Smooth muscle cell (in vitro differentiated cells): ENCODE measurements at regions not wholly inside any gene's neighbourhood (a gene's known extent, or its start where the extent isn't known, plus 50 kb on each side); places are given as distances from the start of the nearest gene placed in this dataset.

Source experiments
- DNase-seq: peaks from one replicate; lab custom pipeline; 2025; ENCODE audit not compliant: unreplicated experiment; lab: John Stamatoyannopoulos, UW
- H2AFZ ChIP-seq: fragments of 200-600 bp; sonication (generic); 2 replicates; pipeline ENCODE4 v1.6.0; 2016; ENCODE audit warnings: antibody characterized with exemption, low read depth, mild to moderate bottlenecking
- H3F3A ChIP-seq: fragments of 200-600 bp; sonication (generic); 2 replicates; pipeline ENCODE4 v1.6.0; 2017; ENCODE audit warnings: antibody characterized with exemption, low read depth
- H3K27ac ChIP-seq: fragments of 200-600 bp; sonication (generic); 2 replicates; pipeline ENCODE4 v1.5.1; 2016; ENCODE audit warnings: low read depth, mild to moderate bottlenecking
- H3K27me3 ChIP-seq: fragments of 200-600 bp; sonication (generic); 2 replicates; pipeline ENCODE4 v1.6.1; 2016; ENCODE audit warnings: low read depth, mild to moderate bottlenecking
- H3K36me3 ChIP-seq: fragments of 200-600 bp; sonication (generic); 2 replicates; pipeline ENCODE4 v1.5.1; 2016; ENCODE audit warnings: low read depth
- H3K4me1 ChIP-seq: fragments of 200-600 bp; sonication (generic); 2 replicates; pipeline ENCODE4 v1.5.1; 2016; ENCODE audit warnings: low read depth
- H3K4me2 ChIP-seq: fragments of 200-600 bp; sonication (generic); 2 replicates; pipeline ENCODE4 v1.6.0; 2016; ENCODE audit warnings: mild to moderate bottlenecking
- H3K4me3 ChIP-seq: fragments of 200-600 bp; sonication (generic); 2 replicates; pipeline ENCODE4 v1.5.1; 2016; ENCODE audit warnings: mild to moderate bottlenecking
- H3K79me2 ChIP-seq: fragments of 200-600 bp; sonication (generic); 2 replicates; pipeline ENCODE4 v1.6.0; 2016; ENCODE audit warnings: low read depth, mild to moderate bottlenecking
- H3K9ac ChIP-seq: fragments of 200-600 bp; sonication (generic); 2 replicates; pipeline ENCODE4 v1.6.0; 2016; ENCODE audit warnings: low read depth
- H3K9me3 ChIP-seq: fragments of 200-600 bp; sonication (generic); replicated peaks from 2 replicates; pipeline ENCODE4 v1.5.1; 2016; ENCODE audit warnings: low read depth
- H4K20me1 ChIP-seq: fragments of 200-600 bp; sonication (generic); 2 replicates; pipeline ENCODE4 v1.6.0; 2016; ENCODE audit warnings: low read depth
- WGBS: methylation state at CpG from one replicate; pipeline ENCODE4 v1.1.7; 2016; ENCODE audit warnings: low lambda C conversion rate; 5-methylcytosine and 5-hydroxymethylcytosine counted together
- TF ChIP-seq, protein P1 (sequence below): fragments of 200-600 bp; sonication (generic); IDR thresholded peaks from 2 replicates; pipeline ENCODE4 v1.5.1; 2017; ENCODE audit warnings: borderline replicate concordance, mild to moderate bottlenecking, antibody characterized with exemption; ENCODE audit not compliant: insufficient read depth, poor library complexity, severe bottlenecking

DNA sequence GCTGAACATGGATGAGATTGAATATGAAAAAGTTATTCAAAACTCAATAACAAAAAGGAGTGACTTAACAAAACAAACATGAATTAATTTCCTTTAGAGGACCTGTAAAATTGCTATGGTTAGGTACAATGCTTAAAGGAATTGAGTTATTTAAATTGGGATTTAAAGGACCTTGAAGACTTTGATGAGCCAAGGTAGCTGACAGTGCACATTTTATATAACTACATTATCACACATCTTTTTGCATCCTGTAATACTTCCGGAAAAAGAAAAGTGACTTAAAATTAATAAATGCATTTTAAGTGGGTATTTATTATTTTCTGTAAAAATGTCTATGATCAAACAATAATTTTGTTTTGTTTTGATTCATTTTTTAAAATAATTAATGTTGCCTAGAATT is 964.8 kb upstream of the SLIT2 start:
- Histone ChIP-seq H3F3A (no peaks in the 10 kb centered on the region), H3K36me3 (no peaks in the 10 kb centered on the region), H3K4me2 (no peak overlapping the region), H3K9ac (no peak overlapping the region), H3K9me3 (no peaks in the 10 kb centered on the region), H2AFZ (no peak overlapping the region), H3K4me1 (no peaks in the 10 kb centered on the region), H3K27ac (no peak overlapping the region), H3K27me3 (no peaks in the 10 kb centered on the region), H4K20me1 (no peaks in the 10 kb centered on the region), H3K4me3 (no peak overlapping the region), H3K79me2 (no peaks in the 10 kb centered on the region)
- WGBS: 91% methylated on average over 1 of the region's 1 CpG
- no peak for DNase-seq
- TF ChIP-seq, protein P1, sequence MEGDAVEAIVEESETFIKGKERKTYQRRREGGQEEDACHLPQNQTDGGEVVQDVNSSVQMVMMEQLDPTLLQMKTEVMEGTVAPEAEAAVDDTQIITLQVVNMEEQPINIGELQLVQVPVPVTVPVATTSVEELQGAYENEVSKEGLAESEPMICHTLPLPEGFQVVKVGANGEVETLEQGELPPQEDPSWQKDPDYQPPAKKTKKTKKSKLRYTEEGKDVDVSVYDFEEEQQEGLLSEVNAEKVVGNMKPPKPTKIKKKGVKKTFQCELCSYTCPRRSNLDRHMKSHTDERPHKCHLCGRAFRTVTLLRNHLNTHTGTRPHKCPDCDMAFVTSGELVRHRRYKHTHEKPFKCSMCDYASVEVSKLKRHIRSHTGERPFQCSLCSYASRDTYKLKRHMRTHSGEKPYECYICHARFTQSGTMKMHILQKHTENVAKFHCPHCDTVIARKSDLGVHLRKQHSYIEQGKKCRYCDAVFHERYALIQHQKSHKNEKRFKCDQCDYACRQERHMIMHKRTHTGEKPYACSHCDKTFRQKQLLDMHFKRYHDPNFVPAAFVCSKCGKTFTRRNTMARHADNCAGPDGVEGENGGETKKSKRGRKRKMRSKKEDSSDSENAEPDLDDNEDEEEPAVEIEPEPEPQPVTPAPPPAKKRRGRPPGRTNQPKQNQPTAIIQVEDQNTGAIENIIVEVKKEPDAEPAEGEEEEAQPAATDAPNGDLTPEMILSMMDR: no peak

DNA sequence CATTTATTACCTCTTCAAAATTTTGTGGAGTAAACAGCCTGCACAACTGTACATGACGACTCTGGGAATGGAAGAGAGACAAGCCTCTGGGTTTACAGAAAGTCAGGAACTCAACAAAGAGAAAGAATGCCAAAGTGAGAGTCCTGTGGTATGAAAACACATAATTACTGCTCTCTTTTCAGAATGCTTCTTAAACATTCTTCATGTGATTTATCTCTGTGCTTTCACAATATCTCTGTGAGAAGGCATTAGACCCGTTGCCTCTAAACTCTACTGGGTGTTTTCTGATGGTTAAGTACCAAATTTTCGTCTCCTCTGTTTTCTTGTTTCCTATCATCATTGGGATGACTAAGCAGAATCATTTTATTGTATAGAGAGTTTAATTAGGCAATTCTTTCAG is 966.6 kb upstream of the SLIT2 start:
- DNase-seq: no peak
- WGBS: 61% methylated on average over 3 of the region's 3 CpGs
- Histone ChIP-seq H3K9me3 (no peaks in the 10 kb centered on the region), H3K4me1 (no peaks in the 10 kb centered on the region), H3K27me3 (no peaks in the 10 kb centered on the region), H3K36me3 (no peaks in the 10 kb centered on the region), H3K4me2 (no peak overlapping the region), H3F3A (no peaks in the 10 kb centered on the region), H3K9ac (no peak overlapping the region), H2AFZ (no peak overlapping the region), H3K27ac (no peak overlapping the region), H3K4me3 (no peak overlapping the region), H4K20me1 (no peaks in the 10 kb centered on the region), H3K79me2 (no peaks in the 10 kb centered on the region)
- TF ChIP-seq, protein P1: no peak

DNA sequence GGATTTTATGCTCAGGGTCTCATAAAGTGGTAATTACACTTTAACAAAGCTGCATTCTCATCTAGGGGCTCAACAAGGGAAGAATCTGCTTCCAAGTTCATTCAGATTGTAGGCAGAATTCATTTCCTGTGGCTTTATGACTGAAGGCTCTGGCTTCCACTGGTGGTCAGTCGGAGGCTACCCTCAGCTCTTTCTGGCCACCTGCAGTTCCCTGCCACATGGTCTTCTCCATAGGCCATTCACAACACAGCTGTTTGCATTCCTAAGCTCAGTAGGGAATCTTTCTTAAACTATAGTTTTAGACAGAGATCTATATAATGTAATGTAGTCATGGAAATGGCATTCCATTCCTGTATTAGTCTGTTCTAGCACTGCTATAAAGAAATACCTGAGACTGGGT is 973.0 kb upstream of the SLIT2 start:
- Histone ChIP-seq H3K36me3 (no peaks in the 10 kb centered on the region), H3K27ac (no peak overlapping the region), H3K4me1 (no peaks in the 10 kb centered on the region), H3K4me3 (no peak overlapping the region), H3F3A (no peaks in the 10 kb centered on the region), H3K9me3 (no peaks in the 10 kb centered on the region), H3K9ac (no peak overlapping the region), H3K27me3 (no peaks in the 10 kb centered on the region), H3K4me2 (no peak overlapping the region), H4K20me1 (no peaks in the 10 kb centered on the region), H3K79me2 (no peaks in the 10 kb centered on the region), H2AFZ (no peak overlapping the region)
- 74% methylated on average over 1 of the region's 1 CpG for WGBS
- TF ChIP-seq, protein P1: no peak
- no peak for DNase-seq

DNA sequence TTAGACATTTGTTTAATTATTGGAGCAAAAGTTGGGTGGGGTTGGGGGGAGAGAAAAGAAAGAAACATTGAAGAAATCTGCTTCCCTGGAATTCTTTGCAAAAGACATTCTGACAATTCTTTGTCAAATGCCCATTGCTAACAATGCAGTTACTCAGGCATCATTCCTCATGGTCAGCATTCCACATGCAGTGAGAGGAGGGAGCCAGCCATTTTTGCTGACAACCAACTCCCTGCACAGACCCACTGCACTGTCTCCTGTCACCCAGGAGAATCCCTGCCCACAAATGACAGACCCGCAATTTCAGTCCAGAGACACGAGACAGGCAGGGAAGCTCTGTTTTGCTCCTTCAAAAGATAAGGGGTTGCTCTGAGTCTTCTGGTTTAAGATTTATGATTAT is 985.1 kb upstream of the SLIT2 start:
- Histone ChIP-seq H3K4me3 (no peak overlapping the region), H3K9ac (no peak overlapping the region), H3K27ac (no peak overlapping the region), H3K79me2 (no peaks in the 10 kb centered on the region), H4K20me1 (no peaks in the 10 kb centered on the region), H3K4me2 (no peak overlapping the region), H3F3A (no peaks in the 10 kb centered on the region), H2AFZ (no peak overlapping the region), H3K9me3 (no peaks in the 10 kb centered on the region), H3K27me3 (no peaks in the 10 kb centered on the region), H3K4me1 (no peaks in the 10 kb centered on the region), H3K36me3 (no peaks in the 10 kb centered on the region)
- TF ChIP-seq, protein P1: no peak
- DNase-seq: no peak
- 9% methylated on average over 2 of the region's 2 CpGs for WGBS
